ENCODE measurements at regions not wholly inside any gene's neighbourhood (a gene's known extent, or its start where the extent isn't known, plus 50 kb on each side); places are given as distances from the start of the nearest gene placed in this dataset.
"Not testable (repeated sequence)": the region's sequence is repeated elsewhere in the genome, so short reads cannot be mapped to it uniquely, and the experiment has no call there.

DNA sequence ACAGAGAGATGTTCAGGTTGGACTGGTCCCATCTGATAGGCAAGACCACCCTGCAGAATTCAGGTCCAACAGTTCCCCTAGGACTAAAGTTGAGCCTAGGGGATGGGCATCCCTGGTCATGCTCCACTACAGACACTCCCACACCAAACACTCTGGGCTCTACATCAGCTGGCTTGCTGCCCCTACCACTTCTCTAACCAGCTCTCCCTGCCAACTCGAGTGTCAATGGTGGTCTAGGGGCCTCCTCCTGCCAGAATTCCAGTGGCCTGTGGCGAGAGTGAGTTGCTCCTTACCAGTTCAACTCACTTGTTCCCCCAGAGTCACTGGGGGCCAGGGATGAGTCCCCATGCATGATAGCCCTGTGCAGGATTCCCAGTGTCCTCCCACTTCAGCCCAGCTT, 316.2 kb upstream of the PPP2R3A start:
- Histone ChIP-seq H3K9me3 (ENCODE audit: control insufficient read depth, insufficient read depth, low read length) (no peaks in the 10 kb centered on the region), H3K4me3 (ENCODE audit: low read depth, low read length) (no peak overlapping the region), H3K4me1 (ENCODE audit: control insufficient read depth, insufficient read depth, low read length) (no peaks in the 10 kb centered on the region), H3K36me3 (ENCODE audit: control insufficient read depth, insufficient read depth, low read length) (no peaks in the 10 kb centered on the region), H3K9ac (ENCODE audit: low read depth, low read length) (no peak overlapping the region), H3K27me3 (ENCODE audit: control insufficient read depth, insufficient read depth, low read length) (no peaks in the 10 kb centered on the region)

DNA sequence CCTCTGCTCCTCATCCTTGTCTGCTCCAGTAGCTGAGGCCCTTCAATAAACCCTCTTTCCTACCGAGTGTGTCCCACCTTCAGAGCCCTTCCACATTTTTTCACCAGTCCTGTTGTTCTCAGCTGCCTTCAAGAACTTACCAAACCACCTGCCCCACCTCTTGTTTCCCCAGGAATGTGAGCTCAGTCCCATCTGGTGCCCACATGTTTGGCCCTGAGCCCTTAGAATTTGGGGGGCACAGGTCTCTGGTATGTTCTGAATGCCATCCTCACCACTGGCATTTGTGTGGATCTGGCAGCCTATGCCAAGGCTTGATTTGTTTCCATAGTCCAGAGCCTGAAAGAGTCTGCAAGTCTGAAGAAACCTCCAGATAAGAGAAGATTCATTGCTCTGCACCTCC, 315.2 kb upstream of the PPP2R3A start:
- Histone ChIP-seq H3K36me3 (ENCODE audit: control insufficient read depth, insufficient read depth, low read length) (no peaks in the 10 kb centered on the region), H3K27me3 (ENCODE audit: control insufficient read depth, insufficient read depth, low read length) (no peaks in the 10 kb centered on the region), H3K4me3 (ENCODE audit: low read depth, low read length) (no peak overlapping the region), H3K4me1 (ENCODE audit: control insufficient read depth, insufficient read depth, low read length) (no peaks in the 10 kb centered on the region), H3K9me3 (ENCODE audit: control insufficient read depth, insufficient read depth, low read length) (no peaks in the 10 kb centered on the region), H3K9ac (ENCODE audit: low read depth, low read length) (no peak overlapping the region)

DNA sequence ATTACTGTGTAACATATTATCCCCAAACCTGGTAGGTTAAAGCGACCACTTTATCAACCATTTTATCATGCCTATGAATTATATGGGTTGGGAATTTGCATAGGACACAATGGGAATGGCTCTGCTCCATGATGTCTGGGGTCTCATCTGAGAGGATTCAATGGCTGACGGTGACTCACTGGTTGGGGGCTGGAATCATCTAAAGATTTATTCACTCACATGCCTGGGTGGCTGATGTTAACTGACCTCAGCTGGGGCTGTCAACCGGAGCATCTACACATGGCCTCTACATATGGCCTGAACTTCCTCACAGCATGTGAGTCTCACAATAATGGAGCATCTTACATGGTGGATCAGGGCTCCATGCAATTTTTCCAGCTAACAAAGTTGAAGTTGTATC, 313.1 kb upstream of the PPP2R3A start:
- Histone ChIP-seq H3K4me3 (ENCODE audit: low read depth, low read length) (no peak overlapping the region), H3K9ac (ENCODE audit: low read depth, low read length) (no peak overlapping the region), H3K4me1 (ENCODE audit: control insufficient read depth, insufficient read depth, low read length) (no peaks in the 10 kb centered on the region), H3K27me3 (ENCODE audit: control insufficient read depth, insufficient read depth, low read length) (no peaks in the 10 kb centered on the region), H3K9me3 (ENCODE audit: control insufficient read depth, insufficient read depth, low read length) (no peaks in the 10 kb centered on the region), H3K36me3 (ENCODE audit: control insufficient read depth, insufficient read depth, low read length) (no peaks in the 10 kb centered on the region)

DNA sequence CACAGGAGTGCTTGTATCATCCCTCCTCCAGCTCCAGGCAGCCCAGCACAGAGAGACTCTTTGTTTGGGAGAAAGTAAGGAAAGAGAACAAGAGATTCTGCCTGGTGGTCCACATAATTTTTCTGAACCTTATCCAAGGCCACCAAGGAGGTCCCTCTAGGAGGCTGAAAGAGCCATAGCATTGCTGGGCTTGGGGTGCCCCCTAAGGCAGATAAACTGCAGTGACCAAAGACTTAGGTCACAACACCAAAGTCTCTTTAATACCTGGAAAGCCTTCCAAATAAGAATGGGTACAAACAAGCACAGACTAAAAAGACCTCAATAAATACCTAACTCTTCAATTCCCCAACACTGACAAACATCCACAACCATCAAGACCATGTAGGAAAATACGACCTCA, 310.2 kb upstream of the PPP2R3A start:
- Histone ChIP-seq H3K4me3 (ENCODE audit: low read depth, low read length) (no peak overlapping the region), H3K27me3 (ENCODE audit: control insufficient read depth, insufficient read depth, low read length) (no peaks in the 10 kb centered on the region), H3K9me3 (ENCODE audit: control insufficient read depth, insufficient read depth, low read length) (no peaks in the 10 kb centered on the region), H3K9ac (ENCODE audit: low read depth, low read length) (no peak overlapping the region), H3K4me1 (ENCODE audit: control insufficient read depth, insufficient read depth, low read length) (no peaks in the 10 kb centered on the region), H3K36me3 (ENCODE audit: control insufficient read depth, insufficient read depth, low read length) (no peaks in the 10 kb centered on the region)

GRCh38 chr3:135658451-135658850, 307.1 kb upstream of the PPP2R3A start:
- not testable (repeated sequence) for H3K27me3 ChIP-seq (ENCODE audit: control insufficient read depth, insufficient read depth, low read length); H3K9me3 ChIP-seq (ENCODE audit: control insufficient read depth, insufficient read depth, low read length); H3K9ac ChIP-seq (ENCODE audit: low read depth, low read length); H3K4me1 ChIP-seq (ENCODE audit: control insufficient read depth, insufficient read depth, low read length); H3K36me3 ChIP-seq (ENCODE audit: control insufficient read depth, insufficient read depth, low read length)
- peak overlapping the region; percentile 20 for H3K4me3 ChIP-seq (ENCODE audit: low read depth, low read length)

GRCh38 chr3:135667061-135667460, 298.5 kb upstream of the PPP2R3A start:
- H3K9ac ChIP-seq (ENCODE audit: low read depth, low read length) = no peak overlapping the region
- H3K9me3 ChIP-seq (ENCODE audit: control insufficient read depth, insufficient read depth, low read length) = no peaks in the 10 kb centered on the region
- H3K36me3 ChIP-seq (ENCODE audit: control insufficient read depth, insufficient read depth, low read length) = no peaks in the 10 kb centered on the region
- H3K4me1 ChIP-seq (ENCODE audit: control insufficient read depth, insufficient read depth, low read length) = no peaks in the 10 kb centered on the region
- no peak overlapping the region for H3K4me3 ChIP-seq (ENCODE audit: low read depth, low read length)
- H3K27me3 ChIP-seq (ENCODE audit: control insufficient read depth, insufficient read depth, low read length) = no peaks in the 10 kb centered on the region

DNA sequence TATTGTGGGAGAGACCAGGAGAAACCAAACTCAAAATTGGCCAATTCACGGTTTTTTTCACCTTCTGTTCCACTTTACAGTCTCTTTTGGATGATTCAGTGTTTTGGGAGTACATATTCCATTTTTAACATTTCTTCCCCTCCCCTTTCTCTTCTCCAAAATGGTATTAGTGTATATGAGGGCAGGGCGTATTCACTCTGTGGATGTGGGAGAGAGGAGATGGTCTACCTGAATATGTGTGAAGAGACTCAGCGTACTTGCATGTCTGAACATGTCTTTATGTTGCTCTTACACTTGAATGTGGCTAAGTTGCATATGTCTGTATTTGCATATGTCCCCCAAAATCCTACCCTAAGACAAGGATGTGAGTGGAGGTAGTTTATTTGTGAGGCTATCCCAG, 291.0 kb upstream of the PPP2R3A start:
- no peaks in the 10 kb centered on the region for H3K4me1 ChIP-seq (ENCODE audit: control insufficient read depth, insufficient read depth, low read length)
- no peaks in the 10 kb centered on the region for H3K27me3 ChIP-seq (ENCODE audit: control insufficient read depth, insufficient read depth, low read length)
- no peak overlapping the region for H3K4me3 ChIP-seq (ENCODE audit: low read depth, low read length)
- H3K36me3 ChIP-seq (ENCODE audit: control insufficient read depth, insufficient read depth, low read length) = no peaks in the 10 kb centered on the region
- H3K9me3 ChIP-seq (ENCODE audit: control insufficient read depth, insufficient read depth, low read length) = no peaks in the 10 kb centered on the region
- no peak overlapping the region for H3K9ac ChIP-seq (ENCODE audit: low read depth, low read length)

GRCh38 chr3:135678386-135678785, 287.1 kb upstream of the PPP2R3A start:
- no peaks in the 10 kb centered on the region for H3K27me3 ChIP-seq (ENCODE audit: control insufficient read depth, insufficient read depth, low read length)
- no peak overlapping the region for H3K4me3 ChIP-seq (ENCODE audit: low read depth, low read length)
- no peaks in the 10 kb centered on the region for H3K9me3 ChIP-seq (ENCODE audit: control insufficient read depth, insufficient read depth, low read length)
- no peaks in the 10 kb centered on the region for H3K4me1 ChIP-seq (ENCODE audit: control insufficient read depth, insufficient read depth, low read length)
- no peaks in the 10 kb centered on the region for H3K36me3 ChIP-seq (ENCODE audit: control insufficient read depth, insufficient read depth, low read length)
- no peak overlapping the region for H3K9ac ChIP-seq (ENCODE audit: low read depth, low read length)

GRCh38 chr3:135688003-135688402, 277.5 kb upstream of the PPP2R3A start:
- no peaks in the 10 kb centered on the region for H3K27me3 ChIP-seq (ENCODE audit: control insufficient read depth, insufficient read depth, low read length)
- no peaks in the 10 kb centered on the region for H3K4me1 ChIP-seq (ENCODE audit: control insufficient read depth, insufficient read depth, low read length)
- H3K9me3 ChIP-seq (ENCODE audit: control insufficient read depth, insufficient read depth, low read length) = no peaks in the 10 kb centered on the region
- no peak overlapping the region for H3K4me3 ChIP-seq (ENCODE audit: low read depth, low read length)
- no peaks in the 10 kb centered on the region for H3K36me3 ChIP-seq (ENCODE audit: control insufficient read depth, insufficient read depth, low read length)
- H3K9ac ChIP-seq (ENCODE audit: low read depth, low read length) = no peak overlapping the region

GRCh38 chr3:135690664-135691063, 274.9 kb upstream of the PPP2R3A start:
- no peak overlapping the region for H3K4me3 ChIP-seq (ENCODE audit: low read depth, low read length)
- no peaks in the 10 kb centered on the region for H3K4me1 ChIP-seq (ENCODE audit: control insufficient read depth, insufficient read depth, low read length)
- H3K9me3 ChIP-seq (ENCODE audit: control insufficient read depth, insufficient read depth, low read length) = no peaks in the 10 kb centered on the region
- H3K36me3 ChIP-seq (ENCODE audit: control insufficient read depth, insufficient read depth, low read length) = no peaks in the 10 kb centered on the region
- no peak overlapping the region for H3K9ac ChIP-seq (ENCODE audit: low read depth, low read length)
- H3K27me3 ChIP-seq (ENCODE audit: control insufficient read depth, insufficient read depth, low read length) = no peaks in the 10 kb centered on the region

DNA sequence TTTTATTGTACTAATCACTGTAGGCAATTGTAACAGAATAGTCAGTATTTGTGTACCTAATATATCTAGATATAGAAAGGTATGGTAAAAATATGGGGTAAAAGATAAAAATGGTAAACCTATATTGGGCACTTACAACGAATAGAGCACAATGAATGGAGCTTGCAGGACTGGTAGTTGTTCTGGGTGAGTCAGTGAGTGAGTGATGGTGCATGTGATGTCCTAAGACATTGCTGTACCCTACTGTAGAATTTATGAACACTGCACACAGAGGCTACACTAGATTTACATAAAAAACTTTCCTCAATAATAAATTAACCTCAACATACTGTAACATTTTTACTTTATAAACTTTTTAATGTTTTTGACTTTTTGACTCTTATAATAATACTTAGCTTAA, 274.3 kb upstream of the PPP2R3A start:
- H3K9ac ChIP-seq (ENCODE audit: low read depth, low read length) = no peak overlapping the region
- no peaks in the 10 kb centered on the region for H3K36me3 ChIP-seq (ENCODE audit: control insufficient read depth, insufficient read depth, low read length)
- no peaks in the 10 kb centered on the region for H3K9me3 ChIP-seq (ENCODE audit: control insufficient read depth, insufficient read depth, low read length)
- H3K4me1 ChIP-seq (ENCODE audit: control insufficient read depth, insufficient read depth, low read length) = no peaks in the 10 kb centered on the region
- H3K4me3 ChIP-seq (ENCODE audit: low read depth, low read length) = no peak overlapping the region
- H3K27me3 ChIP-seq (ENCODE audit: control insufficient read depth, insufficient read depth, low read length) = no peaks in the 10 kb centered on the region

DNA sequence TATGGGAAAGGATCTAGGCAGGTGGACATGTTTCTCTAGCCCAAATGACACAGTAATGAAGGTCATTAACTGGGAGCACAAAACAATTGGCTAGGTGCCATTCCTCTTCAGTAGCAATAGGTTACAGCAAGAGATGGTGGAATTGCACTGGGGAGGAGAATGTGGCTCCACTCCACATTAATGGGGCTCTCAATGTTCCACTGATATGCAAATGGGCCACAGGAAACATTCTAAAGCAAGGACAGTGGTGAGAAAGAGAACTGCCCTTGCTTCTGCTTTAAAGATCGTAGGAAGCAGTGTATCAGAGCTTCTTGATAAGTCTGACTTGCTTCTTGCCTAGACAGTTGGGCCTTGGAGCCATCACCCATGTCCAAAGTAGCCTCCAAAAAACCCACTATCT, 271.4 kb upstream of the PPP2R3A start:
- H3K4me3 ChIP-seq (ENCODE audit: low read depth, low read length) = no peak overlapping the region
- H3K4me1 ChIP-seq (ENCODE audit: control insufficient read depth, insufficient read depth, low read length) = no peaks in the 10 kb centered on the region
- no peaks in the 10 kb centered on the region for H3K27me3 ChIP-seq (ENCODE audit: control insufficient read depth, insufficient read depth, low read length)
- no peak overlapping the region for H3K9ac ChIP-seq (ENCODE audit: low read depth, low read length)
- H3K36me3 ChIP-seq (ENCODE audit: control insufficient read depth, insufficient read depth, low read length) = no peaks in the 10 kb centered on the region
- H3K9me3 ChIP-seq (ENCODE audit: control insufficient read depth, insufficient read depth, low read length) = no peaks in the 10 kb centered on the region

DNA sequence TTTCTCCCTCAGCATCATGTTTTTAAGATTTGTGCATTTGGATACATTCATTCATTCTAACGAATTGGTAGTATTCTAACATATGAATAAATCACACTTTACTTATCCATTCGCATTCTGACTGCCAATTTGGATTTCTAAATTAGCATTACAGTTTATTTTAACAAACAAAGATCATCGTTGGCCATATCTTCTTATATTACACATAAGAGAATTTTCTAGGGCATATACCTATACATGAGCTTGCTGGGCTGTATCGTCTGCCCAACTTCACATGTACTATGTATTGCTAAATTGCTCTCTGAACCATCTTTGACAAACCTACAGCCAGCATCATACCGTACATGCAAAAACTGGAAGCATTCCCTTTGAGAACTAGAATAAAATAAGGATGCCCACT, 265.8 kb upstream of the PPP2R3A start:
- Histone ChIP-seq H3K27me3 (ENCODE audit: control insufficient read depth, insufficient read depth, low read length) (no peaks in the 10 kb centered on the region), H3K9ac (ENCODE audit: low read depth, low read length) (no peak overlapping the region), H3K4me1 (ENCODE audit: control insufficient read depth, insufficient read depth, low read length) (no peaks in the 10 kb centered on the region), H3K36me3 (ENCODE audit: control insufficient read depth, insufficient read depth, low read length) (no peaks in the 10 kb centered on the region), H3K9me3 (ENCODE audit: control insufficient read depth, insufficient read depth, low read length) (no peaks in the 10 kb centered on the region), H3K4me3 (ENCODE audit: low read depth, low read length) (no peak overlapping the region)
